Activated CD4-positive, CD25-positive, alpha-beta regulatory T cell treated with anti-CD3 and anti-CD28 coated beads, Interleukin-2, amount 50 U/mL, for 16 hours (primary cell): ENCODE measurements at regions not wholly inside any gene's neighbourhood (a gene's known extent, or its start where the extent isn't known, plus 50 kb on each side); places are given as distances from the start of the nearest gene placed in this dataset.

ENCODE experiments used
- DNase-seq: peaks from one replicate; pipeline ENCODE4 v3.0.0-alpha.2; 2020; ENCODE audit warnings: low read depth, low spot score

- no peak for DNase-seq
Observed at GRCh38 chr16:26651884-26652283, 414.8 kb upstream of the C16orf82 start.

GRCh38 chr16:26658486-26658885 lies 408.2 kb upstream of the C16orf82 start:
- no peak for DNase-seq

GRCh38 chr16:26658915-26659314 lies 407.8 kb upstream of the C16orf82 start:
- no peak for DNase-seq

GRCh38 chr16:26664086-26664485 lies 402.6 kb upstream of the C16orf82 start:
- DNase-seq, result no peak

- DNase-seq, result no peak
Observed at GRCh38 chr16:26665166-26665939, 401.4 kb upstream of the C16orf82 start.

GRCh38 chr16:26666486-26666885 lies 400.2 kb upstream of the C16orf82 start:
- no peak for DNase-seq

- DNase-seq, result no peak
Observed at GRCh38 chr16:26667307-26667706, 399.4 kb upstream of the C16orf82 start.

- DNase-seq, result no peak
Observed at GRCh38 chr16:26668026-26668425, 398.7 kb upstream of the C16orf82 start.

GRCh38 chr16:26672206-26672605 lies 394.5 kb upstream of the C16orf82 start:
- no peak for DNase-seq

- DNase-seq, result no peak
Observed at GRCh38 chr16:26673011-26673410, 393.7 kb upstream of the C16orf82 start.

GRCh38 chr16:26680671-26681070 lies 386.1 kb upstream of the C16orf82 start:
- no peak for DNase-seq

- no peak for DNase-seq
Observed at GRCh38 chr16:26688105-26688504, 378.6 kb upstream of the C16orf82 start.

- DNase-seq, result no peak
Observed at GRCh38 chr16:26688699-26689098, 378.0 kb upstream of the C16orf82 start.

GRCh38 chr16:26692658-26693057 lies 374.1 kb upstream of the C16orf82 start:
- DNase-seq, result no peak

GRCh38 chr16:26697807-26698206 lies 368.9 kb upstream of the C16orf82 start:
- DNase-seq, result no peak

- DNase-seq, result no peak
Observed at GRCh38 chr16:26700250-26700649, 366.5 kb upstream of the C16orf82 start.

GRCh38 chr16:26701243-26701886 lies 365.4 kb upstream of the C16orf82 start:
- DNase-seq, result no peak

GRCh38 chr16:26705346-26705745 lies 361.4 kb upstream of the C16orf82 start:
- DNase-seq, result no peak

GRCh38 chr16:26708428-26708827 lies 358.3 kb upstream of the C16orf82 start:
- no peak for DNase-seq

GRCh38 chr16:26709175-26709574 lies 357.6 kb upstream of the C16orf82 start:
- no peak for DNase-seq

GRCh38 chr16:26709754-26710153 lies 357.0 kb upstream of the C16orf82 start:
- DNase-seq, result no peak

- no peak for DNase-seq
Observed at GRCh38 chr16:26710450-26710849, 356.3 kb upstream of the C16orf82 start.

GRCh38 chr16:26712876-26713275 lies 353.9 kb upstream of the C16orf82 start:
- no peak for DNase-seq
